Osteoblast (primary cell): ENCODE measurements at regions not wholly inside any gene's neighbourhood (a gene's known extent, or its start where the extent isn't known, plus 50 kb on each side); places are given as distances from the start of the nearest gene placed in this dataset. TPM values are rescaled to one million over a fixed set of nuclear protein-coding genes. Genes with fewer than 3 reads are reported as not detected.

Source experiments
- DNase-seq: peaks from one replicate; pipeline ENCODE4 v3.0.0; 2011; ENCODE audit warnings: low spot score, mixed read lengths; ENCODE audit not compliant: insufficient read length; ENCODE audit errors: missing footprints
- H2AFZ ChIP-seq: 2 replicates; pipeline ENCODE4 v1.6.0; 2011; ENCODE audit warnings: mild to moderate bottlenecking, low read length
- H3K27ac ChIP-seq: 2 replicates; pipeline ENCODE4 v1.5.1; 2011; ENCODE audit warnings: mild to moderate bottlenecking, low read depth, low read length, moderate library complexity
- H3K27me3 ChIP-seq: 2 replicates; pipeline ENCODE4 v1.6.0; 2012; ENCODE audit warnings: mild to moderate bottlenecking, control low read depth, inconsistent platforms, low read length, moderate library complexity; ENCODE audit not compliant: insufficient read depth
- H3K36me3 ChIP-seq: 2 replicates; pipeline ENCODE4 v1.5.1; 2011; ENCODE audit warnings: mild to moderate bottlenecking, low read length, control low read depth, moderate library complexity; ENCODE audit not compliant: insufficient read depth
- H3K4me1 ChIP-seq: 2 replicates; pipeline ENCODE4 v1.5.1; 2011; ENCODE audit warnings: mild to moderate bottlenecking, low read length, control low read depth, moderate library complexity; ENCODE audit not compliant: insufficient read depth
- H3K4me2 ChIP-seq: 2 replicates; pipeline ENCODE4 v1.6.0; 2011; ENCODE audit warnings: mild to moderate bottlenecking, low read length; ENCODE audit not compliant: insufficient read depth
- H3K4me3 ChIP-seq: fragments of 200-600 bp; sonication (generic); 3 replicates; pipeline ENCODE4 v1.5.1; 2012; ENCODE audit warnings: mild to moderate bottlenecking, low read length, inconsistent platforms; ENCODE audit not compliant: insufficient read depth
- H3K79me2 ChIP-seq: 2 replicates; pipeline ENCODE4 v1.6.0; 2012; ENCODE audit warnings: mild to moderate bottlenecking, low read length, control low read depth, inconsistent platforms; ENCODE audit not compliant: insufficient read depth
- H3K9me3 ChIP-seq: 2 replicates; pipeline ENCODE4 v1.5.1; 2011; ENCODE audit warnings: low read depth, low read length, control low read depth
- H4K20me1 ChIP-seq: 2 replicates; pipeline ENCODE4 v1.6.0; 2012; ENCODE audit warnings: mild to moderate bottlenecking, low read length, control low read depth; ENCODE audit not compliant: insufficient read depth
- CTCF ChIP-seq: IDR thresholded peaks from 2 replicates; pipeline ENCODE4 v1.5.1; 2011; ENCODE audit warnings: mild to moderate bottlenecking, low read depth, low read length, moderate library complexity; ENCODE audit errors: extremely low read depth
- small RNA-seq: library from RNA; depleted of rRNA; stranded (forward); fragments of <200 nt; gene quantifications from one replicate; pipeline ENCODE3, GENCODE V24; 2012

- Histone ChIP-seq H3K27ac (no peak overlapping the region), H2AFZ (no peak overlapping the region), H3K36me3 (no peaks in the 10 kb centered on the region), H3K4me3 (no peak overlapping the region), H3K4me1 (no peaks in the 10 kb centered on the region), H3K79me2 (no peaks in the 10 kb centered on the region), H4K20me1 (no peaks in the 10 kb centered on the region), H3K9me3 (no peaks in the 10 kb centered on the region), H3K27me3 (no peaks in the 10 kb centered on the region), H3K4me2 (no peak overlapping the region)
- TF ChIP-seq CTCF, result no peak
- no peak for DNase-seq
Observed at GRCh38 chr5:81803812-81804211, 52.9 kb upstream of the SSBP2 start.

GRCh38 chr5:81802625-81803024 is 51.7 kb upstream of the SSBP2 start:
- no peaks in the 10 kb centered on the region for H3K9me3 ChIP-seq
- no peaks in the 10 kb centered on the region for H3K36me3 ChIP-seq
- DNase-seq, result no peak
- no peak overlapping the region for H2AFZ ChIP-seq
- H4K20me1 ChIP-seq, result no peaks in the 10 kb centered on the region
- H3K27me3 ChIP-seq, result no peaks in the 10 kb centered on the region
- TF ChIP-seq CTCF, result no peak
- no peak overlapping the region for H3K27ac ChIP-seq
- no peaks in the 10 kb centered on the region for H3K4me1 ChIP-seq
- H3K79me2 ChIP-seq, result no peaks in the 10 kb centered on the region
- H3K4me2 ChIP-seq, result no peak overlapping the region
- H3K4me3 ChIP-seq, result no peak overlapping the region

- no peak overlapping the region for H3K27ac ChIP-seq
- no peaks in the 10 kb centered on the region for H3K27me3 ChIP-seq
- H3K79me2 ChIP-seq, result no peaks in the 10 kb centered on the region
- no peaks in the 10 kb centered on the region for H3K9me3 ChIP-seq
- H3K4me2 ChIP-seq, result no peak overlapping the region
- DNase-seq, result no peak
- H4K20me1 ChIP-seq, result no peaks in the 10 kb centered on the region
- no peak overlapping the region for H2AFZ ChIP-seq
- H3K4me1 ChIP-seq, result no peaks in the 10 kb centered on the region
- H3K36me3 ChIP-seq, result no peaks in the 10 kb centered on the region
- H3K4me3 ChIP-seq, result no peak overlapping the region
- no peak for TF ChIP-seq CTCF
Observed at GRCh38 chr5:81802020-81802419, 51.1 kb upstream of the SSBP2 start.

- Histone ChIP-seq H3K27me3 (no peaks in the 10 kb centered on the region), H3K27ac (no peak overlapping the region), H4K20me1 (no peaks in the 10 kb centered on the region), H3K4me2 (no peak overlapping the region), H3K4me3 (no peak overlapping the region), H2AFZ (peak overlapping the region; percentile 62), H3K4me1 (no peaks in the 10 kb centered on the region), H3K79me2 (no peaks in the 10 kb centered on the region), H3K9me3 (no peaks in the 10 kb centered on the region), H3K36me3 (no peaks in the 10 kb centered on the region)
- DNase-seq, result peak; percentile 27
- TF ChIP-seq CTCF, result no peak
Observed at GRCh38 chr5:81800797-81801196, 49.9 kb upstream of the SSBP2 start.

Small RNA genes lying in the stretch of these regions (small RNA-seq; reads per million reads assigned to genes)
- not detected for gene SEM1P1
